Activated CD8-positive, alpha-beta memory T cell treated with anti-CD3 and anti-CD28 coated beads for 1 hour (primary cell): ENCODE measurements at regions not wholly inside any gene's neighbourhood (a gene's known extent, or its start where the extent isn't known, plus 50 kb on each side); places are given as distances from the start of the nearest gene placed in this dataset.

ENCODE experiments used
- DNase-seq, 2 donors: peaks; one replicate each; pipeline ENCODE4 v3.0.0-alpha.2; 2020; ENCODE audit warnings: low read depth in 1 of 2; ENCODE audit errors: extremely low read depth in 1 of 2

DNA sequence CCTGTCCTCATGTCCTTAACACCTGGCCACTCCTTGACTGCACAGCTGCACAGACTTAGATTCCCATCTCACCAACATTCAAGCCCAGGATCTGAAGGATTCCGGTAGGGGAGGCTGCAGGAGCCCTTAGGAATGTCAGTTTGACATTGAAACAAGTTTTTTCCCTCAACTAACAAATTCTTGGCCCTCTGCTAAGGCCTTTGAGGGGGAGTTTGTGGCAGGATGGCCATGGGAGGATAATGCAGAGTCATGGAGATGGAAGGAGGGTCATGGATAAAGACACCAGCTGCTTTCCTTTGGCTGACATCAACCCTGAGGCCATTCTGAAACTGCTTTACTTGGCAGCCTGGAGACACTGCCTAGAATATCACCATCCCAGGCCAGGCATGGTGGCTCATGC is 63.4 kb upstream of the PPP2R5A start:
- DNase-seq = no peak

DNA sequence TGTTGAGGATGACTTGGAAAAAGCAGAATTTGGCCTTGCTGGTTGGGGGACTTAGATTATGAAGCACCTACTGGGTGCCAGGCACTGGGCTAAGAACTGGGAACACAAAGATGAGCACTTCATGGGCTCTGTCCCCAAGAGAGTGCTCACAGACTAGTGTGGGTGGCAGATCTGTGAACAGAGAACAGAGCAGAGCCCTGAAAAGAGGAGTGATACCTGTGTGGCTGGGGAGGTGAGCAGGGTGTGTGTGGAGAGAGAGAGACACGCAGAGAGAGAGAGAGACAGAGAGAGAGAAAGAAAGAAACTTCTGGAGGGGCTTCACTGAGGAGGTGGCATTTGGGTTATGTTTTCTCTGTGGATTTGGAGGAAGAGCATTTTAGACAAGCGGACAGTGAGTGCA is 61.1 kb upstream of the PPP2R5A start:
- DNase-seq = no peak

DNA sequence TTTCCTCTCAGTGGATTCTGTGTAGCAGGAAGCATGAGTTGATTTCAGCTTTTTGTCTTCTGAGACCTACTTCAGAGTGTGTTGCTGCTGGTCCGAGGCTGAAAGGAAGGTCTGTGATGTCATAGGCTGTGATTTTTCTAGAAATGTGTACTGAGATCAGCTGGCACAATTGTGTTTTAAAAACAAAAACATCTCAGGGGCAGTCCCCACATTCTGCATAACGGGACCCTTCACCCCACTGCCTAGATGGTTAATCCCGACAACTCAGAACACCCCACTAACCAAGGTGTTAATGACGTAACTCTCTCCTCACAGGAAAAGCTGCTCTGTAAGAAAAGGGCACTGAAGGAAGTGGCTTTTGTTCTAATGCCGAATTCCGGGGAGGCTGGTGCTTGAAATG is 59.8 kb upstream of the PPP2R5A start:
- peak in 1 of 2 donors; percentile 3 for DNase-seq

DNA sequence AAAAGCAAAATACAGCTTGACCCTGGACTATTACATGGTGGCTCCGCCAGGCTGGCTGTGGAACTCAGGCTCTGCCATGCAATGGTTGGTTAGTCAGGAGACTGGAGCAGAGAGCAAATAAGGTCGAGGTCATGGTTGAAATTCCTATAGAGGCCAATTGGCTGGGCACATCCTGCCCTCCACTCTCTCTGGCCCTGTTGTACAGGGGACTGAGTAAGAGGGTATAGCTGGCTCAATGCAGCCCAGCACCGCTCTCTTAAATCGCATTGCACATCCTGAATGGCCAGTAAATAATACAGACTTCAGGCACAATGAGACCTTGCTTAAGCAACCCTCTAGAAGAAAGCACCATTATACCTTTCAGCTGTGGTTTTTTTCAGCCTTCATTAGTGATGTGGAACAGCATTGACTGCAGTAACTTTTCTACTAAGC is 59.3 kb upstream of the PPP2R5A start:
- no peak for DNase-seq

GRCh38 chr1:212226467-212226866 is 58.7 kb upstream of the PPP2R5A start:
- no peak for DNase-seq

DNA sequence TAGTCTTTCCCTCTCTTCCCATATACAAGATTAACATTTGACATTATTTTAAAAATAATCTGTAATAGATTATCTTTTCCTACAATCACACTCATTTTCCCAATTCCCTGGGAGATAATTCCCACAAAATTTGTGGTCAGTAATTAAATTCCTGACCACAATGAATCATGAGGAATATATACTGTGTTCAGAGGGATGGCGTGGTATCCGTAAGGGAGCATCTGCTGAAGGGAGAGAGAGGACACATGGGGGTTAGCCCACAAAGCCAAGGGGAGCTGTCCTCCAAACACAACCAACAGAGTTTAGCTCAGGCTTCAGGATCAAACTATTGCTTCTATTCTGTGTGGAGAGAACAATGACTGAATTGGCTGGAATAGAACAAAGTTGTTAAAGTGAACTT is 57.1 kb upstream of the PPP2R5A start:
- no peak for DNase-seq

DNA sequence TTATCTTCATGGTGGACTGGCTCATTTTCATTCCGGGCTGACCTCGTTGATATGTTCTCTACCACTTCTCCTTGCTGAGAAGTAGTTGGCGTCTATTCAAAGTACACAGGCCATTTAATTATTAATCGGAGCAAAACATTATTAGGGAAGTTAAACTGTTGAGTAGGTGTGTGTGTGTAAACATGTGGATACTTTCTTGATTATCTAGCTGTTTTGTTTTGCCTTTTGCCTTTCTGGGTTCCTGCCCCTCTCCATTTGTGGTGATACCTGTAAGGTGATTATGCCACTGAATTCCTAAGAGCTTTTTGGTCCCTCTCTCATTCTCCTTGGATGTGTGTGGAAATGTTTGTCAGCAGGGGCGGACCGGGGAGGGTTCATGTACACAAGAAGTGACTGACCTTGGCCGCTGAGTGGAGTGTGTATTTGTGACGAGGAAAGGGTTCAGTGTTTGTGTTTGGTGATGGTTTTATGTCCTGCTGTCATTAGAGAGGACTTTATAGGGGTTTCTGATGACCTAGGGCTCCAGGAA is 56.6 kb upstream of the PPP2R5A start:
- no peak for DNase-seq

DNA sequence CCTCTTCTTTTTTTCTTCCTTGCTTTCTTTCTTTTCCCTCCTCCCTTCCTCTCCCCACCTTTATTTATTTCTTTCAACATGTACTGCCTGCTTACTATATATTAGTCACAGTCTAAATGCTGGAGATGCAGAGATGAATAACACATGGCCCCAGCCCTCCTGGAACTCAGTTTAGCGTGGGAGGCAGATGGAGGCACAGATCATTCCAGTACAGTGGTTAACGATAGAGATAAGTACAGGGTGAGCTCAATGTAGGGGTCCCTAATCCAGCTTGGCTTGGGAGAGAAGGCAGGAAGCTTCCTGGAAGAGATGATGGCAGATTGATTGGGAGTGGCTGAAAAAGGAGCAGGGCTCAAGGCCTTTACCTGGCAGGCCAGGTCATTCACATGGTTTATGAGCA is 55.6 kb upstream of the PPP2R5A start:
- no peak for DNase-seq

DNA sequence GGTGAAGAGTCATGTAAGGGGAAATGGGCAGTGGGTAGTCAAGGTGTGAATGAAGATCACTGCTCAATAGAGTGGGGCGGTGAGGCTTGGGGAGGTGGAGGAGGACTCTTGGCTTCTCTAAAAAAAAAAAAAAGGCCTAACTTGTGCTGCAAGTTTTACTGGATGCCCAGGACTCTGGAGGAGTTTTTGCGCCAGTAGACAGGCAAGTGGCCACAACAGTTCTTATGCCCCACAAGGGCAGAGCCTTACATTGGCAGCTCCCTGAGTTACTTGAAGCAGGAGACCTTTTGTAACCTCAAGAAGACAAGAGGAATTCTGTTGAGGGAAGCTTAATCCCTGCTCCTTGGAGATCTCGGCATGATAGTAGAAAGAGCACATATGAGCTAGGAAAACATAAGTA is 54.9 kb upstream of the PPP2R5A start:
- no peak for DNase-seq

- no peak for DNase-seq
Measured at GRCh38 chr1:212231372-212231771, 53.8 kb upstream of the PPP2R5A start.

- no peak for DNase-seq
Measured at GRCh38 chr1:212232090-212232489, 53.1 kb upstream of the PPP2R5A start.

GRCh38 chr1:212233321-212233720 is 51.9 kb upstream of the PPP2R5A start:
- no peak for DNase-seq

DNA sequence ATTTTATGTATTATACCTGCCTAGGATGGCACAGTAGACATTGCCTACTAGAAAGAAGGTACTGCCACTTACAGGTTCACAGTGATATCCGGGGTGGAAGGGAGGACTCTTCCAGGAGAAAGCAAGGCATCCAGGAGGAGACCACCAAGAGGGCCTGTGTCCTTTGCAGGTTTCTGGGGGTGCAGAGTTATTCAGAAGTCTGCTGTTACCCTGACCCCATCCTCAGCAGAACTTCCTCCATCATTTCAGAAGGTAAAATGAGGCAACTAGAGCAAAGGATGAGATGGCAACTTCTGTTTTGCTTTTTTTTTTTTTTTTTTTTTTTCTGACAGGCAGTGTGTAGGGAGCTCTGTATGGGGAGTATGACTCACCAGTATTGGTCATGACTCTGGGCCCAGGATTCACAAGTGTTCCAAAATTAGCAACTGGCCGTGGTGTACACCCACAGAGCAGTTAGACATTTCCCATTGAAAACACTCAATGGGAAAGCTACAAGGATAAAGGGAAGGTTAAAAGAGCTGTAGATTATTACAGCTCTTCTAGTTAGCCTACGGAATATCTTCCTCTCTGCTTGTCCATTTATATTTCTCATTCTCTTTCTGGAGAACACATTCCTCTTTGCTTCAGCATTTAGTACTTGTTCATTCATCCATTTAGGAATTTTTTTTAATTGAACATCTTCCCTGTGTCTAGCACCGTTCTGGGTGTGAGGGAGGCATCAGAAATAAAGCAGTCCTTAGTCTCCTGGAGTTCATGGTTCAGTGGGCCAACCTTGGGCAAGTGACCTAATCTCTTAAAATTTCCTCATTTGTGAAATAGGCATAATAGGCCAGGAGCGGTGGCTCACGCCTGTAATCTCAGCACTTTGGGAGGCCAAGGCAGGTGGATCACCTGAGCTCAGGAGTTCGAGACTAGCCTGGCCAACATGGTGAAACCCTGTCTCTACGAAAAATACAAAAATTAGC is 50.5 kb upstream of the PPP2R5A start:
- no peak for DNase-seq
